ENCODE measurements at regions not wholly inside any gene's neighbourhood (a gene's known extent, or its start where the extent isn't known, plus 50 kb on each side); places are given as distances from the start of the nearest gene placed in this dataset.

DNA sequence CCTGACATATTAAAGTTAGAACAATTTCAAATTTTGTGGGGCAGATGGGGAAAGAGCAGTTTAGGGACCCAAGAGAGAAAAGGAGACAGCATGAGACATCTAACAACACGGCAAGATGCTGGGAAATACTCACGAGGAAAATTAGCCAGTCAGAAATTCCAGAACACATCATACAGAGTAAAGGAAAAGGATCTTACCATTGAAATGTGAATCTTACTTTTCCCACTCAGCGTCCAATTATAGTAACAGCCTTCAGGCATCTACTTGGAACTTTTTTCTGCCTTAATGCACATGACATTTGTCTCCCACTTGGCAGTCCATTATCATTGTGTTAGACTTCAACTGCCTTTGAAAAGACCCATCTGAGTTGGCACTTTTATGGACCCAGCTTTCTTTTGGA, 189.7 kb upstream of the SLC27A6 start:
- Histone ChIP-seq H3K9me3 (replicated peaks; ENCODE audit: control insufficient read depth, low read depth, low read length) (no peaks in the 10 kb centered on the region), H3K4me3 (ENCODE audit: low read length) (no peak overlapping the region), H3K27ac (ENCODE audit: low read length) (no peak overlapping the region), H3K27me3 (ENCODE audit: control insufficient read depth, insufficient read depth, low read length) (no peaks in the 10 kb centered on the region), H3K36me3 (ENCODE audit: control insufficient read depth, insufficient read depth, low read length) (no peaks in the 10 kb centered on the region), H3K4me1 (ENCODE audit: control insufficient read depth, insufficient read depth, low read length) (peaks cover 3% of the 10 kb centered on the region)
- peak; percentile 76 for DNase-seq
- WGBS (ENCODE audit: insufficient coverage), result 25% methylated on average over 1 of the region's 3 CpGs

DNA sequence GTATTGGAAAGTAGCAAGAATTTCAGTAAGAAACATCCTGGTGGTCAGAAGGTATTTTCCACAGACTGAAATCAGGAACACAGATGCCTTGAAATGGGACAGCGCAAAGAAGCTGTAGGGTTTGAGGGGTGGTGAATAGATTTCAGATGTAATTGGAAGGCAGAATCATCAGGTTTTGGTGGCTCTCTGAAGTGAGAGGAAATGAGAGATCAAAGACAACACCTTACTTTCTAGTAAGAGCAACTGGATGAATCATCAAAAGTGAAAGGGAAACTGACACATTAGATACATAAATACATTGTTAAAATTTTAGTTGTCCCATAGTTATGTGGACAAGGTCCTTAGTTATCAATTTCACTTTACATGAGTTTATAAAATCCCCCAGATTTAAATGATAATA, 188.2 kb upstream of the SLC27A6 start:
- WGBS (ENCODE audit: insufficient coverage), result 100% methylated on average over 1 of the region's 1 CpG

DNA sequence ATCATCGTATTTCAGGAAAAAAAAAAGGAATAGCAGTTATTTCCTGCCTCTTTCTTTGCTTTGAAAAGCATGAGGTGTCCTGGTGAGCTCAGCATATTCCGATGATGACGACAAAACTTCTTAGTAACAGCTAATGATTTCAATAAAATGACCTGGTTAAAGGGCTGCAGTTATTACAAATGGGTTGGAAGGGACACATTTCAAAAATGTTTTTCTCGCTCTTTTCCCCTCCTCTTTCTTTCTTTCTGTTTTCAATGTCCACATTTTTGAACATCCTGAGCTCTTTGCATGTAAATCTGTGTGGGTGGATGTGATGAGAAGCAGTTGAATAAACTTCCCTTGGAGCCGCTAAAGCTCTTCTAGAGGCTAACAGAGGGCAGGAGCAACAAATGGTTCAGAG, 186.8 kb upstream of the SLC27A6 start:
- Histone ChIP-seq H3K4me3 (ENCODE audit: low read length) (no peak overlapping the region), H3K4me1 (ENCODE audit: control insufficient read depth, insufficient read depth, low read length) (peaks cover 9% of the 10 kb centered on the region), H3K27me3 (ENCODE audit: control insufficient read depth, insufficient read depth, low read length) (no peaks in the 10 kb centered on the region), H3K36me3 (ENCODE audit: control insufficient read depth, insufficient read depth, low read length) (no peaks in the 10 kb centered on the region), H3K9me3 (replicated peaks; ENCODE audit: control insufficient read depth, low read depth, low read length) (no peaks in the 10 kb centered on the region), H3K27ac (ENCODE audit: low read length) (no peak overlapping the region)
- DNase-seq, result peak; percentile 52
- WGBS (ENCODE audit: insufficient coverage), result no CpG with 5 or more reads among the region's 5 CpGs

More for the DNA sequence above, 188.2 kb upstream of the SLC27A6 start:
- Histone ChIP-seq H3K4me1 (ENCODE audit: control insufficient read depth, insufficient read depth, low read length) (peaks cover under 1% of the 10 kb centered on the region), H3K4me3 (ENCODE audit: low read length) (no peak overlapping the region), H3K36me3 (ENCODE audit: control insufficient read depth, insufficient read depth, low read length) (no peaks in the 10 kb centered on the region), H3K27ac (ENCODE audit: low read length) (no peak overlapping the region), H3K27me3 (ENCODE audit: control insufficient read depth, insufficient read depth, low read length) (no peaks in the 10 kb centered on the region), H3K9me3 (replicated peaks; ENCODE audit: control insufficient read depth, low read depth, low read length) (no peaks in the 10 kb centered on the region)
- no peak for DNase-seq

DNA sequence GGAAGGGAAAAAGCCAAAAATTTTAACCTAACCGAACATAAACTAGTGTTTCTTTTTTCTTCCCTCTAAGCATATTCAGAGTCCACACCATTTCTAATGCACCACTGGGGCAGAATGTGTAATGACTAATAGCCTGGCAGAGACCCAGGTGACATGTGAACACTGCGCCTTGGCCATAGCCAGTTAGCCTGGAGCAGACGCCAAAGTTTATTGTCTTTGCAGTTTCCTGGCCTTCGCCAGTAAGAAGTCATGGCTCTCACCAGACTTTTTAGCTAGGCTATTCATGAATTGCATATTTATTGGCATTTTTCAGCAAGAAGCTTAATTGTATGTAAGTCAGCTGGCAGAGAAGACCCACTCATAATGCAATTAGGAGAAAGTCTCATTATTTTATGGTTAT, 182.8 kb upstream of the SLC27A6 start:
- H3K4me3 ChIP-seq (ENCODE audit: low read length), result no peak overlapping the region
- no peaks in the 10 kb centered on the region for H3K9me3 ChIP-seq (replicated peaks; ENCODE audit: control insufficient read depth, low read depth, low read length)
- peaks cover 9% of the 10 kb centered on the region for H3K4me1 ChIP-seq (ENCODE audit: control insufficient read depth, insufficient read depth, low read length)
- peak; percentile 94 for DNase-seq
- 37% methylated on average over 2 of the region's 4 CpGs for WGBS (ENCODE audit: insufficient coverage)
- H3K27ac ChIP-seq (ENCODE audit: low read length), result peak overlapping the region; percentile 38
- H3K27me3 ChIP-seq (ENCODE audit: control insufficient read depth, insufficient read depth, low read length), result no peaks in the 10 kb centered on the region
- H3K36me3 ChIP-seq (ENCODE audit: control insufficient read depth, insufficient read depth, low read length), result no peaks in the 10 kb centered on the region

DNA sequence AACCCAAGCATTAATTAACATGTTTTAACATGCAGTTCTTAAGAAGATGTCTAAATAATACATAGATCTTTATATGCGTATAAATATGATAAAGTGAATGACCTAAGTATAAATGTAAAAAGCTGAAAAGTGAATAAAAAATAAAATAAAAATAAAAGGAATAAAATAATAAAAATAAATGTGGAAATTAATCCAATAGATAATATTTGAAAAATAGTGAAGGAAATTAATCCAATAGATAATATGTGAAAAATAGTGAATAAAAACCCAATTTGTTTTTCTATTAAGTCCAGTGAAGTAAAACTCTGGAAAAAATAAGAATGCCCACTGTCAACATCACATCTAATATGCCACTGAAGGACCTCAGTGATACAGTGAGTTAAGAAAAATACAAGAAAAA, 180.6 kb upstream of the SLC27A6 start:
- no peak for DNase-seq
- Histone ChIP-seq H3K4me3 (ENCODE audit: low read length) (no peak overlapping the region), H3K9me3 (replicated peaks; ENCODE audit: control insufficient read depth, low read depth, low read length) (no peaks in the 10 kb centered on the region), H3K4me1 (ENCODE audit: control insufficient read depth, insufficient read depth, low read length) (peaks cover 9% of the 10 kb centered on the region), H3K36me3 (ENCODE audit: control insufficient read depth, insufficient read depth, low read length) (no peaks in the 10 kb centered on the region), H3K27me3 (ENCODE audit: control insufficient read depth, insufficient read depth, low read length) (no peaks in the 10 kb centered on the region), H3K27ac (ENCODE audit: low read length) (no peak overlapping the region)
- WGBS (ENCODE audit: insufficient coverage), result no CpG with 5 or more reads among the region's 1 CpG

DNA sequence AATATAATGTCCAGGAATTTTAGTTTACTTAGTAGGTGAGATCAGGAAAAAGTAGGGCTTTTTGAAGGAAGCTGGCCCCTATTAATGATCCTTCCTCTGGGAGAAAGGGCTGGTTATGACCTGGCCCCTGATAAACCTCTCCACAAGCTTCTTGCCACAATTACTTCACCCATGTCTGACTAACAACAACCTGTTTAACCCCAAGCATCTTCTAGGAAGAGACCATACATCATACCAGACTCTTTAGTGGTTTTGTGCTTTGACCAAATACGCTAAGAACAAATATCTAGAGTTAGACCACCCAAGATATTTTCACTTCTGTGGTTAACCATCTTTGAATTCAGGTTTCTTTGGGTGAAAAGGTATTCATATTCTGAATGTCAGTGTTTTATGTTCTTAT, 174.0 kb upstream of the SLC27A6 start:
- no peak for DNase-seq
- H3K27ac ChIP-seq (ENCODE audit: low read length), result no peak overlapping the region
- H3K4me1 ChIP-seq (ENCODE audit: control insufficient read depth, insufficient read depth, low read length), result no peaks in the 10 kb centered on the region
- no peak overlapping the region for H3K4me3 ChIP-seq (ENCODE audit: low read length)
- no peaks in the 10 kb centered on the region for H3K36me3 ChIP-seq (ENCODE audit: control insufficient read depth, insufficient read depth, low read length)
- no peaks in the 10 kb centered on the region for H3K9me3 ChIP-seq (replicated peaks; ENCODE audit: control insufficient read depth, low read depth, low read length)
- no CpG with 5 or more reads among the region's 1 CpG for WGBS (ENCODE audit: insufficient coverage)
- no peaks in the 10 kb centered on the region for H3K27me3 ChIP-seq (ENCODE audit: control insufficient read depth, insufficient read depth, low read length)

DNA sequence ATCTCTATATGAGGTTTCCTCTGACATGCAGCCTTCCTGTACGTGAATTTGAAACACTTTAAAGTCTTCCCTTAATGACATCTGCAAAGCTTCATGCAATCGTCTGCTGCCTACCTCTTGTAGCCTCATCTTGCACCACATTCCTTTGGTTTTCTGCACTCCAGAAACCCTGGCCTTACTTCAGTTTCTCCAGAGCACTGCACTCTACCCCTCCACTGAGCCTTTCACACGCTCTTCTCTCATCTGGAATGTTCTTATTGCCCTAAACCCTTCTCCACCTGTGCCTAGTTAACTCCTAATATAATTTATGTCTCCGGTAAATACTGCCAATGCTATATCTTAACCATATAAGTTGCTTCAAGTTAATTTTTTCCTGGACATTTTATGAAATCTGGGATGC, 168.8 kb upstream of the SLC27A6 start:
- WGBS (ENCODE audit: insufficient coverage), result 23% methylated on average over 3 of the region's 4 CpGs
- Histone ChIP-seq H3K27me3 (ENCODE audit: control insufficient read depth, insufficient read depth, low read length) (no peaks in the 10 kb centered on the region), H3K4me3 (ENCODE audit: low read length) (no peak overlapping the region), H3K36me3 (ENCODE audit: control insufficient read depth, insufficient read depth, low read length) (no peaks in the 10 kb centered on the region), H3K9me3 (replicated peaks; ENCODE audit: control insufficient read depth, low read depth, low read length) (no peaks in the 10 kb centered on the region), H3K27ac (ENCODE audit: low read length) (no peak overlapping the region), H3K4me1 (ENCODE audit: control insufficient read depth, insufficient read depth, low read length) (no peaks in the 10 kb centered on the region)
- peak; percentile 11 for DNase-seq

DNA sequence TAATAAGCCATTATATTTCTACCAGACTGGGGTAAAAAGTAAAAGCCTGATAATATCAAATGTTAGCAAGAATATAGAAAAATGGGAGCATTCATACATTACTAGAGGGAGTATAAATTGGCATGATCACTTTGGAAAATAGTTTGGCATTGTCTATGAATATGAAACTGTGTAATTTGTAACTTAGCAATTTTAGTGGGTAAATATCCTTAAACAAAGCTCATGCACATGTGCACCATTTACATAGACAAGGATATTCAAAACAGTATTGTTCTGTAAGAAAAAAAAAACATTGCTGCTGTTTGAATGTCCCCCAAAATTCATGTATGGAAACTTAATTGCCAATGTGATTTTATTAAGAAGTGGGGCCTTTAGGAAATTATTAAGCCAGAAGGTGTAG, 166.4 kb upstream of the SLC27A6 start:
- Histone ChIP-seq H3K36me3 (ENCODE audit: control insufficient read depth, insufficient read depth, low read length) (no peaks in the 10 kb centered on the region), H3K9me3 (replicated peaks; ENCODE audit: control insufficient read depth, low read depth, low read length) (no peaks in the 10 kb centered on the region), H3K4me1 (ENCODE audit: control insufficient read depth, insufficient read depth, low read length) (no peaks in the 10 kb centered on the region), H3K27ac (ENCODE audit: low read length) (no peak overlapping the region), H3K27me3 (ENCODE audit: control insufficient read depth, insufficient read depth, low read length) (no peaks in the 10 kb centered on the region), H3K4me3 (ENCODE audit: low read length) (no peak overlapping the region)
- no peak for DNase-seq

DNA sequence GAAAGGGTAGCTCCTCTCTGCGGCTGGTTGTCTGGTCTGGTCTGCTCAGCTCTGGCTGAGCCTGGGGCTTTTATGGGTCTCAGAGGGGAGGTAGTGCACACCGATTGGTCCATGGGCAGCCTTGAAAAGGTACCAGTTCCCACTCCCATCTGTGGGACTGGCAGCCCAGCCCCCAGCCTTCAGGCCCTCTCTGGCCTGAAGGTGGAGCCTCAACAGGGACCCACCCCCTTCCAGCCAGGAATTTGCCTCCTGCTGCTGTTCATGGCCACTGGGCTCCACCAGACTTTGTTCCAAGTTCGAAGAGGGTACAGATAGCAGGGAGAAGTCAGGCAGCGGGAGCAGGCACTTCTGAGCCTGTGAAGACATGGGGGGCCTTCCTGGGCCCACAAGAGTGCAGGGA, 165.3 kb upstream of the SLC27A6 start:
- no peak overlapping the region for H3K27ac ChIP-seq (ENCODE audit: low read length)
- no peak for DNase-seq
- H3K4me1 ChIP-seq (ENCODE audit: control insufficient read depth, insufficient read depth, low read length), result no peaks in the 10 kb centered on the region
- no peak overlapping the region for H3K4me3 ChIP-seq (ENCODE audit: low read length)
- WGBS (ENCODE audit: insufficient coverage), result 79% methylated on average over 3 of the region's 4 CpGs
- H3K9me3 ChIP-seq (replicated peaks; ENCODE audit: control insufficient read depth, low read depth, low read length), result no peaks in the 10 kb centered on the region
- H3K27me3 ChIP-seq (ENCODE audit: control insufficient read depth, insufficient read depth, low read length), result no peaks in the 10 kb centered on the region
- no peaks in the 10 kb centered on the region for H3K36me3 ChIP-seq (ENCODE audit: control insufficient read depth, insufficient read depth, low read length)

DNA sequence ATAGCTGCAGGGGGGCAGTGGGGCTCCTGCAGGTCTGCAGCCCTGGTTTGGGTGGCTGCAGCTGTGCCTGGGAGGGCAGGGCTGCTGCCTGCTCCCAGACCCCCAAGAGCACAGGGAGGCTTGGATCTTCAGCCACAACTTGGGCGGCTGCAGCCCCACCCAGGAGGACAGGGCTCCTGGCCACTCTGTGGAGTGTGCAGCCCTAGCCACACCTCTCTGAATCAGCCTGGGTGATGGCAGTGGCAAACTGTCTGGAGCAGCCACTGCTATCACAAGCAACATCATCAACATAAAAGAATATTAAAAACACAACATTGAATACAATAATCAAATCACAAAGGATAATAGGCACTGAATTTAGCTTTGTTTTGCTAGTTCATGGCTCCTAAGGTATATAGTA, 164.9 kb upstream of the SLC27A6 start:
- Histone ChIP-seq H3K36me3 (ENCODE audit: control insufficient read depth, insufficient read depth, low read length) (no peaks in the 10 kb centered on the region), H3K9me3 (replicated peaks; ENCODE audit: control insufficient read depth, low read depth, low read length) (no peaks in the 10 kb centered on the region), H3K27me3 (ENCODE audit: control insufficient read depth, insufficient read depth, low read length) (no peaks in the 10 kb centered on the region), H3K27ac (ENCODE audit: low read length) (no peak overlapping the region), H3K4me1 (ENCODE audit: control insufficient read depth, insufficient read depth, low read length) (no peaks in the 10 kb centered on the region), H3K4me3 (ENCODE audit: low read length) (no peak overlapping the region)
- DNase-seq, result no peak
- no CpG with 5 or more reads among the region's 1 CpG for WGBS (ENCODE audit: insufficient coverage)

DNA sequence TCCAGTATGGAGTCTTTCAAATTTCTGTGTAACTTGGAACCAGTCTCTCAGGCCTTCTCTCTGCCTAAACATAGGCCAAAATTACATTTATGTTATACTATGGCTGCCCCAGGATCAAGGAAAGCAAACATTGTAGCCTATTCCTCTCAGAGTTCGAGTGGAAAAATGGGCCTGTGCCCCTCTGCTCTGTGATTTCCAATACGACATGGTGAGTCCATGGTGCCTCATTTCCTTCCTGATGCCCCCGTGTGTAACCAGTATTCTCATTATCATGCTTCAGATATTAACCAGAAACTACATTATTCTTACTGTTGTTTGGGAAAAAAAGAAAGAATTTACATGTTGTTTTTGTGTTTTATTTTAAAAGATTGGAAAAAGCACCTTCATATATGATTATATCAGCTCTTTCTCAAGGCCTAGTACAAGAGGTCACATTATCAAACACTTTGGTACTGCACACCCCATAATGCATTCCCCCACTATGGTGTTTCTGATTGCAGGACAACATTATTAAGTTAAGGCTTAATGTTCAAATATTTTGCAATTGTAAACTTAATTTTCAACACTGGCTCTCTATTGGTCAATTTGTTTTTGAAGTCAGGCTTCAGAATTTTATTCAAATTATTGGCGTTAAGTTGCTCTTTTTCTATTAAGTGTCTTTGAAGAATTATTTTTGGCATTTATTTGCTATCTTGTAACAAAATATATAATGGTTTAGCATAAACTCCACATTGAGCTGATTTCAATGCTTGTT, 151.8 kb upstream of the SLC27A6 start:
- Histone ChIP-seq H3K27me3 (ENCODE audit: control insufficient read depth, insufficient read depth, low read length) (no peaks in the 10 kb centered on the region), H3K4me1 (ENCODE audit: control insufficient read depth, insufficient read depth, low read length) (peaks cover 2% of the 10 kb centered on the region), H3K4me3 (ENCODE audit: low read length) (no peak overlapping the region), H3K9me3 (replicated peaks; ENCODE audit: control insufficient read depth, low read depth, low read length) (no peaks in the 10 kb centered on the region), H3K36me3 (ENCODE audit: control insufficient read depth, insufficient read depth, low read length) (no peaks in the 10 kb centered on the region), H3K27ac (ENCODE audit: low read length) (no peak overlapping the region)
- no peak for DNase-seq
- WGBS (ENCODE audit: insufficient coverage), result 57% methylated on average over 1 of the region's 4 CpGs

All from muscle of leg (tissue), 3 donors.